Progenitor cell of endocrine pancreas (in vitro differentiated cells): ENCODE measurements at regions not wholly inside any gene's neighbourhood (a gene's known extent, or its start where the extent isn't known, plus 50 kb on each side); places are given as distances from the start of the nearest gene placed in this dataset.

Source experiments
- DNase-seq: peaks from one replicate; pipeline ENCODE4 v3.0.0; 2021; ENCODE audit warnings: low spot score; ENCODE audit not compliant: unreplicated experiment
- H3K27ac Mint-ChIP-seq: 2 replicates; pipeline ENCODE4 v1.8.0; 2021; ENCODE audit warnings: mild to moderate bottlenecking, moderate library complexity, mixed read lengths
- H3K27me3 Mint-ChIP-seq: 2 replicates; pipeline ENCODE4 v1.8.0; 2021; ENCODE audit warnings: mixed read lengths
- H3K36me3 Mint-ChIP-seq: 2 replicates; pipeline ENCODE4 v1.8.0; 2022; ENCODE audit warnings: mixed read lengths; ENCODE audit not compliant: insufficient read depth
- H3K4me1 Mint-ChIP-seq: 2 replicates; pipeline ENCODE4 v1.8.0; 2021; ENCODE audit warnings: low read depth, mixed read lengths
- H3K4me3 Mint-ChIP-seq: 2 replicates; pipeline ENCODE4 v1.8.0; 2021; ENCODE audit warnings: low read depth, mild to moderate bottlenecking, moderate library complexity, mixed read lengths
- H3K9me3 Mint-ChIP-seq: 2 replicates; pipeline ENCODE4 v1.8.0; 2021; ENCODE audit warnings: low read depth, mixed read lengths
- CTCF ChIP-seq: fragments of 200-600 bp; sonication (generic); IDR thresholded peaks from one replicate; pipeline ENCODE4 v1.5.0; 2021; ENCODE audit warnings: antibody characterized with exemption, mild to moderate bottlenecking; ENCODE audit not compliant: unreplicated experiment

GRCh38 chr15:94579286-94579685, 347.9 kb downstream of the MCTP2 start:
- no peaks in the 10 kb centered on the region for H3K4me1 Mint-ChIP-seq
- no peaks in the 10 kb centered on the region for H3K36me3 Mint-ChIP-seq
- no peaks in the 10 kb centered on the region for H3K9me3 Mint-ChIP-seq
- no peak overlapping the region for H3K27ac Mint-ChIP-seq
- no peak overlapping the region for H3K4me3 Mint-ChIP-seq
- peaks cover 14% of the 10 kb centered on the region for H3K27me3 Mint-ChIP-seq
- DNase-seq, result no peak
- TF ChIP-seq CTCF, result no peak

- no peaks in the 10 kb centered on the region for H3K36me3 Mint-ChIP-seq
- no peaks in the 10 kb centered on the region for H3K9me3 Mint-ChIP-seq
- no peak overlapping the region for H3K27ac Mint-ChIP-seq
- no peak overlapping the region for H3K4me3 Mint-ChIP-seq
- no peak for TF ChIP-seq CTCF
- H3K4me1 Mint-ChIP-seq, result no peaks in the 10 kb centered on the region
- H3K27me3 Mint-ChIP-seq, result peaks cover 14% of the 10 kb centered on the region
- no peak for DNase-seq
Observed at GRCh38 chr15:94580211-94580885, 349.0 kb downstream of the MCTP2 start.

- no peaks in the 10 kb centered on the region for H3K9me3 Mint-ChIP-seq
- peaks cover 3% of the 10 kb centered on the region for H3K4me1 Mint-ChIP-seq
- DNase-seq, result peak; percentile 28
- no peaks in the 10 kb centered on the region for H3K36me3 Mint-ChIP-seq
- H3K27ac Mint-ChIP-seq, result no peak overlapping the region
- H3K27me3 Mint-ChIP-seq, result peaks cover 14% of the 10 kb centered on the region
- H3K4me3 Mint-ChIP-seq, result no peak overlapping the region
- peak; percentile 63 for TF ChIP-seq CTCF
Observed at GRCh38 chr15:94582368-94582767, 351.0 kb downstream of the MCTP2 start.

GRCh38 chr15:94584833-94585244, 353.5 kb downstream of the MCTP2 start:
- no peaks in the 10 kb centered on the region for H3K36me3 Mint-ChIP-seq
- DNase-seq, result no peak
- no peak overlapping the region for H3K4me3 Mint-ChIP-seq
- TF ChIP-seq CTCF, result no peak
- peaks cover 8% of the 10 kb centered on the region for H3K4me1 Mint-ChIP-seq
- peaks cover 9% of the 10 kb centered on the region for H3K27me3 Mint-ChIP-seq
- H3K9me3 Mint-ChIP-seq, result no peaks in the 10 kb centered on the region
- no peak overlapping the region for H3K27ac Mint-ChIP-seq

- Mint-ChIP-seq H3K4me1 (peaks cover 8% of the 10 kb centered on the region), H3K4me3 (no peak overlapping the region), H3K36me3 (no peaks in the 10 kb centered on the region), H3K27me3 (peaks cover 5% of the 10 kb centered on the region), H3K27ac (no peak overlapping the region), H3K9me3 (no peaks in the 10 kb centered on the region)
- TF ChIP-seq CTCF, result no peak
- no peak for DNase-seq
Observed at GRCh38 chr15:94586099-94586498, 354.7 kb downstream of the MCTP2 start.
